HCT116 (cell line): ENCODE measurements at regions not wholly inside any gene's neighbourhood (a gene's known extent, or its start where the extent isn't known, plus 50 kb on each side); places are given as distances from the start of the nearest gene placed in this dataset.

Source experiments
- ATAC-seq: fragments of 200-7000 bp; cut with Tn5 transposase; 2 replicates; pipeline ENCODE4 v1.9.1; 2020; ENCODE audit warnings: mild to moderate bottlenecking, moderate library complexity
- BruUV-seq: library from RNA; stranded (reverse); fragments of 400-500 nt; replicated peaks from 2 replicates; lab custom pipeline; 2021; lab: Mats Ljungman, UMichigan
- CTCF ChIA-PET: fragments of 300-600 bp; sonication (Branson Sonifier 250); formaldehyde crosslinking; loops from one replicate; lab custom pipeline; 2021; ENCODE audit warnings: antibody characterized with exemption; lab: Charles Lee
- POLR2A ChIA-PET: fragments of 300-600, 350-600 bp; sonication (Branson Sonifier 250); formaldehyde crosslinking; loops from one replicate; lab custom pipeline; 2021; ENCODE audit warnings: antibody characterized with exemption; lab: Charles Lee
- RAD21 ChIA-PET, 2 experiments: fragments of 300-600 bp; sonication (Branson Sonifier 250); formaldehyde crosslinking; loops; one replicate each; lab custom pipeline; 2023; ENCODE audit warnings: low total read pairs in 2 of 2; ENCODE audit not compliant: uncharacterized antibody in 2 of 2, unreplicated experiment in 2 of 2, low non-redundant PET in 1 of 2; lab: Charles Lee
- DNase-seq: peaks from one replicate; pipeline ENCODE4 v3.0.0-alpha.2; 2010; ENCODE audit warnings: low read depth, low spot score
- H2AFZ ChIP-seq: fragments of 200-600 bp; shearing (Covaris generic), sonication (generic); 2 replicates; pipeline ENCODE4 v1.6.1; 2017; ENCODE audit warnings: low read depth, mixed run types, mixed read lengths, antibody characterized with exemption, low read length; ENCODE audit not compliant: poor library complexity, severe bottlenecking
- H3K27ac ChIP-seq: 2 replicates; pipeline ENCODE4 v1.5.1; 2012; ENCODE audit warnings: low read depth, low read length
- H3K27me3 ChIP-seq: fragments of 200-600 bp; sonication (generic); 2 replicates; pipeline ENCODE4 v1.6.1; 2016; ENCODE audit warnings: mixed run types, low read length, mixed read lengths; ENCODE audit not compliant: insufficient read depth
- H3K36me3 ChIP-seq, 2 experiments: fragments of 200-500 bp in 1 of 2; fragments of 200-600 bp in 1 of 2; sonication (Bioruptor generic) in 1 of 2; sonication (generic) in 1 of 2; 2 replicates each; pipeline versions ENCODE4 v1.5.1 to v1.6.1; 2014 to 2016; ENCODE audit warnings: low read length in 2 of 2, inconsistent platforms in 1 of 2, mixed read lengths in 1 of 2, mixed run types in 1 of 2; ENCODE audit not compliant: insufficient read depth in 2 of 2, control insufficient read depth in 1 of 2
- H3K4me1 ChIP-seq, 2 experiments: fragments of 200-600 bp in 1 of 2; sonication (generic) in 1 of 2; 2 replicates each; pipeline versions ENCODE4 v1.5.1 to v1.6.1; 2012 to 2017; ENCODE audit warnings: low read length in 2 of 2, inconsistent platforms in 1 of 2, mild to moderate bottlenecking in 1 of 2, mixed read lengths in 1 of 2, mixed run types in 1 of 2, moderate library complexity in 1 of 2; ENCODE audit not compliant: insufficient read depth in 2 of 2, control insufficient read depth in 1 of 2
- H3K4me2 ChIP-seq: fragments of 200-600 bp; sonication (generic); 2 replicates; pipeline ENCODE4 v1.6.1; 2017; ENCODE audit warnings: mixed run types, low read length, mixed read lengths
- H3K4me3 ChIP-seq, 2 experiments: fragments of 200-600 bp in 1 of 2; sonication (generic) in 1 of 2; replicated peaks in 1 of 2; 2 replicates each; pipeline ENCODE4 v1.5.1; 2011 to 2016; ENCODE audit warnings: low read length in 2 of 2, control low read depth in 1 of 2, low read depth in 1 of 2, mild to moderate bottlenecking in 1 of 2, mixed read lengths in 1 of 2, mixed run types in 1 of 2
- H3K79me2 ChIP-seq: fragments of 200-600 bp; sonication (generic); 2 replicates; pipeline ENCODE4 v1.6.1; 2017; ENCODE audit warnings: mild to moderate bottlenecking, mixed run types, low read length, moderate library complexity, mixed read lengths; ENCODE audit not compliant: insufficient read depth
- H3K9ac ChIP-seq: fragments of 200-600 bp; sonication (generic); 2 replicates; pipeline ENCODE4 v1.6.1; 2016; ENCODE audit warnings: low read length, mixed read lengths
- H3K9me2 ChIP-seq: fragments of 200-600 bp; sonication (generic), shearing (Covaris generic); 2 replicates; pipeline ENCODE4 v1.6.1; 2017; ENCODE audit warnings: mixed run types, mild to moderate bottlenecking, moderate library complexity; ENCODE audit not compliant: insufficient read depth
- H3K9me3 ChIP-seq, 2 experiments: fragments of 200-500 bp in 1 of 2; fragments of 200-600 bp in 1 of 2; sonication (Bioruptor generic) in 1 of 2; sonication (generic) in 1 of 2; 2 replicates each; pipeline ENCODE4 v1.6.1; 2014 to 2017; ENCODE audit warnings: low read length in 2 of 2, mixed read lengths in 2 of 2, inconsistent platforms in 1 of 2, low read depth in 1 of 2, mild to moderate bottlenecking in 1 of 2, mixed run types in 1 of 2, moderate library complexity in 1 of 2; ENCODE audit not compliant: control insufficient read depth in 1 of 2, insufficient read depth in 1 of 2
- H4K20me1 ChIP-seq: fragments of 200-600 bp; sonication (generic), shearing (Covaris generic); 2 replicates; pipeline ENCODE4 v1.6.1; 2017; ENCODE audit warnings: mixed run types, mild to moderate bottlenecking, moderate library complexity; ENCODE audit not compliant: insufficient read depth
- CBX3 ChIP-seq: IDR thresholded peaks from 2 replicates; pipeline ENCODE4 v1.6.1; 2012; ENCODE audit warnings: low read depth
- CEBPB ChIP-seq: IDR thresholded peaks from 2 replicates; pipeline ENCODE4 v1.6.1; 2012; ENCODE audit warnings: low read depth
- EZH2 ChIP-seq: fragments of 200-600 bp; sonication (generic); IDR thresholded peaks from 2 replicates; pipeline ENCODE4 v1.6.1; 2017; ENCODE audit warnings: antibody characterized with exemption, mixed run types
- EZH2phosphoT487 ChIP-seq: fragments of 200-600 bp; IDR thresholded peaks from 2 replicates; pipeline ENCODE4 v1.6.1; 2018; ENCODE audit warnings: antibody characterized with exemption, borderline replicate concordance
- FOSL1 ChIP-seq: IDR thresholded peaks from 2 replicates; pipeline ENCODE4 v1.6.1; 2012; ENCODE audit warnings: low read depth
- JUND ChIP-seq: IDR thresholded peaks from 2 replicates; pipeline ENCODE4 v1.6.1; 2012
- POLR2A ChIP-seq: IDR thresholded peaks from 2 replicates; pipeline ENCODE4 v1.7.0; 2011; ENCODE audit warnings: borderline replicate concordance; ENCODE audit not compliant: insufficient read depth, insufficient read length; ENCODE audit errors: extremely low read depth
- POLR2AphosphoS5 ChIP-seq: IDR thresholded peaks from 2 replicates; pipeline ENCODE4 v1.6.1; 2011; ENCODE audit warnings: mild to moderate bottlenecking, low read depth, low read length, moderate library complexity
- RAD21 ChIP-seq: IDR thresholded peaks from 2 replicates; pipeline ENCODE4 v1.6.1; 2012; ENCODE audit warnings: low read depth, mild to moderate bottlenecking
- TCF7L2 ChIP-seq: IDR thresholded peaks from 2 replicates; pipeline ENCODE4 v1.7.0; 2011; ENCODE audit warnings: borderline replicate concordance, inconsistent platforms; ENCODE audit not compliant: insufficient read depth, insufficient read length; ENCODE audit errors: extremely low read depth
- ZFX ChIP-seq: fragments of 450-650 bp; IDR thresholded peaks from 2 replicates; pipeline ENCODE4 v1.6.1; 2017
- ZNF274 ChIP-seq: fragments of 200-500 bp; sonication (Bioruptor generic); IDR thresholded peaks from 2 replicates; pipeline ENCODE4 v1.6.1; 2014; ENCODE audit warnings: mild to moderate bottlenecking, low read depth, low read length, inconsistent platforms
- intact Hi-C: fragments of 100-400 bp; cut with micrococcal nuclease; formaldehyde crosslinking; loops from 2 replicates; pipeline ENCODE4 v1.10.0; 2022
- TF ChIP-seq, protein P1 (sequence below): IDR thresholded peaks from 2 replicates; pipeline ENCODE4 v1.6.1; 2012; ENCODE audit warnings: low read depth
- TF ChIP-seq, protein P2 (sequence below): IDR thresholded peaks from 2 replicates; pipeline ENCODE4 v1.6.1; 2012

DNA sequence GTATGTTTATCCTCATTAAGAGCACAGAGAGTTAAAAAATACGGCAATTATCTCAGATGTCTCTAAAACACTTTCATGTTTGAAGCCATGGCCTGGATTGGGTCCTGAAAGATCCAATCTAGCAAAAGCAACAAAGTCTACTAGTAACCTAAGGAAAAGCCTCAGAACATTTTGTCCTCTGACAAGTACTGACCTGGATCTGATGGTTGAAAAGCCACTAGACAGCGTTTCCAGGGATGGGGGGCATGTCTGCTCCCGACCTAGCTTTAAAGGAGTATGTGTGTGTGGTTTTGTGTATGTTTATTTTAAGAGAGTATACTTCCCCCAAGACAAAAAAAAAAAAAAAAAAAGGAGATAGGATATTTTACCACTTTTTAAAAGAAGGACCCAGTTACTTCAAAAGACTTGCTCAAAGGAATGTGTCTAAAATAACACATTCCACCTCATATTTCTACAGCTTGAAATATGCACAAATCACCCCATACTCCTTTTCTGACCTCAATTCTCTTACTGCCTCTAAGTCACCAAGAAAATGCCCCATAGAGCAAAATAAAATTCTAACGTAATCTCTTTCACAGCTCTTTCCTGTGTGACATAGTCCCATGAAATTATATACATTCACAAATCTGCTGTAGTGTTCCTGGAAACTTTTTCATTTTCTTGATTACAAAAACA is 189.0 kb upstream of the TTC29 start:
- no peak overlapping the region for H2AFZ ChIP-seq
- RAD21 ChIA-PET: no interaction called here
- CTCF ChIA-PET: no interaction called here

DNA sequence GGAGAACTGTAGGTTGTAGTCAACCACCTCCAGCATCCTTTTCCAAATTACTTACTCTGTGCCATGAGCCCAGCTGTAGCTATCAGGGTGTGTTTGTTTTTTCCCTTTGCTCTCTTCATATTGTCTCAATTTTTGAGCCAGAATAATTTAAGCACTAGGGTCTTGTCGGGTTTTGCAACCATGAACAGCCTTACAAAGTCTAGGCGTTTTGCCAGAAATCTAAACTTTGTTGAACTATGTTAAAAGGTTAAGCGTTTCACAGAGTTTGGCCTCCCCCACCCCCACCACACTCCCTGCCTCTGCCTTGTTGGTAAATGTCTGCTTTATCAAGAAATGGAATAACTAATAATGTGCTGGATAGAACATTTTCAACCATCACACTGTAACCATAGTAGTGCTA is 190.6 kb upstream of the TTC29 start:
- H4K20me1 ChIP-seq: no peaks in the 10 kb centered on the region
- H3K36me3 ChIP-seq: no peaks in the 10 kb centered on the region
- DNase-seq: no peak
- no peak overlapping the region for H3K4me3 ChIP-seq
- H3K79me2 ChIP-seq: no peaks in the 10 kb centered on the region
- H3K4me2 ChIP-seq: no peak overlapping the region
- no peaks in the 10 kb centered on the region for H3K9me3 ChIP-seq
- H3K9ac ChIP-seq: no peak overlapping the region
- no peak for ATAC-seq
- ChIA-PET POLR2A (no interaction called here), RAD21 (no interaction called here), CTCF (no interaction called here)
- no peak for TF ChIP-seq TCF7L2
- no peak for TF ChIP-seq CEBPB
- no peak for TF ChIP-seq ZFX
- no peak for TF ChIP-seq POLR2AphosphoS5
- TF ChIP-seq POLR2A: no peak
- TF ChIP-seq, protein P1, sequence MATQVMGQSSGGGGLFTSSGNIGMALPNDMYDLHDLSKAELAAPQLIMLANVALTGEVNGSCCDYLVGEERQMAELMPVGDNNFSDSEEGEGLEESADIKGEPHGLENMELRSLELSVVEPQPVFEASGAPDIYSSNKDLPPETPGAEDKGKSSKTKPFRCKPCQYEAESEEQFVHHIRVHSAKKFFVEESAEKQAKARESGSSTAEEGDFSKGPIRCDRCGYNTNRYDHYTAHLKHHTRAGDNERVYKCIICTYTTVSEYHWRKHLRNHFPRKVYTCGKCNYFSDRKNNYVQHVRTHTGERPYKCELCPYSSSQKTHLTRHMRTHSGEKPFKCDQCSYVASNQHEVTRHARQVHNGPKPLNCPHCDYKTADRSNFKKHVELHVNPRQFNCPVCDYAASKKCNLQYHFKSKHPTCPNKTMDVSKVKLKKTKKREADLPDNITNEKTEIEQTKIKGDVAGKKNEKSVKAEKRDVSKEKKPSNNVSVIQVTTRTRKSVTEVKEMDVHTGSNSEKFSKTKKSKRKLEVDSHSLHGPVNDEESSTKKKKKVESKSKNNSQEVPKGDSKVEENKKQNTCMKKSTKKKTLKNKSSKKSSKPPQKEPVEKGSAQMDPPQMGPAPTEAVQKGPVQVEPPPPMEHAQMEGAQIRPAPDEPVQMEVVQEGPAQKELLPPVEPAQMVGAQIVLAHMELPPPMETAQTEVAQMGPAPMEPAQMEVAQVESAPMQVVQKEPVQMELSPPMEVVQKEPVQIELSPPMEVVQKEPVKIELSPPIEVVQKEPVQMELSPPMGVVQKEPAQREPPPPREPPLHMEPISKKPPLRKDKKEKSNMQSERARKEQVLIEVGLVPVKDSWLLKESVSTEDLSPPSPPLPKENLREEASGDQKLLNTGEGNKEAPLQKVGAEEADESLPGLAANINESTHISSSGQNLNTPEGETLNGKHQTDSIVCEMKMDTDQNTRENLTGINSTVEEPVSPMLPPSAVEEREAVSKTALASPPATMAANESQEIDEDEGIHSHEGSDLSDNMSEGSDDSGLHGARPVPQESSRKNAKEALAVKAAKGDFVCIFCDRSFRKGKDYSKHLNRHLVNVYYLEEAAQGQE: no peak
- no peak for TF ChIP-seq EZH2phosphoT487
- TF ChIP-seq, protein P2, sequence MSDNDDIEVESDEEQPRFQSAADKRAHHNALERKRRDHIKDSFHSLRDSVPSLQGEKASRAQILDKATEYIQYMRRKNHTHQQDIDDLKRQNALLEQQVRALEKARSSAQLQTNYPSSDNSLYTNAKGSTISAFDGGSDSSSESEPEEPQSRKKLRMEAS: no peak
- no peak for TF ChIP-seq ZNF274
- no peak overlapping the region for H3K27ac ChIP-seq
- intact Hi-C loops: no loop called here
- no peaks in the 10 kb centered on the region for H3K27me3 ChIP-seq
- no peaks in the 10 kb centered on the region for H3K9me2 ChIP-seq
- BruUV-seq: no TSS peak
- H3K4me1 ChIP-seq: no peaks in the 10 kb centered on the region
- no peak overlapping the region for H2AFZ ChIP-seq

More for the DNA sequence above, 189.0 kb upstream of the TTC29 start:
- H3K27ac ChIP-seq: no peak overlapping the region
- intact Hi-C loops: no loop called here
- POLR2A ChIA-PET: no interaction called here
- no peaks in the 10 kb centered on the region for H4K20me1 ChIP-seq
- no TSS peak for BruUV-seq
- H3K4me1 ChIP-seq: no peaks in the 10 kb centered on the region
- no peak for ATAC-seq
- no peaks in the 10 kb centered on the region for H3K27me3 ChIP-seq
- TF ChIP-seq JUND: no peak
- no peak for TF ChIP-seq FOSL1
- TF ChIP-seq, protein P2: no peak
- no peak for TF ChIP-seq RAD21
- no peak for TF ChIP-seq CEBPB
- TF ChIP-seq EZH2: no peak
- no peak for TF ChIP-seq ZFX
- TF ChIP-seq CBX3: no peak
- H3K4me2 ChIP-seq: no peak overlapping the region
- no peak overlapping the region for H3K9ac ChIP-seq
- DNase-seq: no peak
- no peaks in the 10 kb centered on the region for H3K79me2 ChIP-seq
- H3K9me2 ChIP-seq: no peaks in the 10 kb centered on the region
- H3K36me3 ChIP-seq: no peaks in the 10 kb centered on the region
- no peaks in the 10 kb centered on the region for H3K9me3 ChIP-seq
- no peak overlapping the region for H3K4me3 ChIP-seq
